Adrenal gland (tissue), 5 donors: ENCODE measurements at regions not wholly inside any gene's neighbourhood (a gene's known extent, or its start where the extent isn't known, plus 50 kb on each side); places are given as distances from the start of the nearest gene placed in this dataset.

Source experiments
- POLR2A ChIP-seq, 2 donors: fragments of 450-650 bp; IDR thresholded peaks; one replicate each; pipeline ENCODE4 v1.6.1; 2017; ENCODE audit warnings: antibody characterized with exemption in 2 of 2, mild to moderate bottlenecking in 2 of 2, moderate library complexity in 1 of 2
- TF ChIP-seq, protein P1 (sequence below), 6 experiments: fragments of 450-650 bp in 4 of 6; fragments of 200-600 bp in 2 of 6; sonication (generic) in 1 of 6; IDR thresholded peaks; 1 replicate in 5 of 6; 2 replicates in 1 of 6; pipeline versions ENCODE4 v1.5.1 to v1.8.0; 2016 to 2021; ENCODE audit warnings: antibody characterized with exemption in 6 of 6, mild to moderate bottlenecking in 2 of 6, moderate library complexity in 1 of 6
- donor health status: DM: no; HTN: no; CAD: no.

GRCh38 chr13:50357586-50358118 lies 342.4 kb downstream of the KCNRG start:
- TF ChIP-seq POLR2A (IDR thresholded peaks at IDR 0.05): peak in 1 of 2 donors; percentile 58
- TF ChIP-seq, protein P1, sequence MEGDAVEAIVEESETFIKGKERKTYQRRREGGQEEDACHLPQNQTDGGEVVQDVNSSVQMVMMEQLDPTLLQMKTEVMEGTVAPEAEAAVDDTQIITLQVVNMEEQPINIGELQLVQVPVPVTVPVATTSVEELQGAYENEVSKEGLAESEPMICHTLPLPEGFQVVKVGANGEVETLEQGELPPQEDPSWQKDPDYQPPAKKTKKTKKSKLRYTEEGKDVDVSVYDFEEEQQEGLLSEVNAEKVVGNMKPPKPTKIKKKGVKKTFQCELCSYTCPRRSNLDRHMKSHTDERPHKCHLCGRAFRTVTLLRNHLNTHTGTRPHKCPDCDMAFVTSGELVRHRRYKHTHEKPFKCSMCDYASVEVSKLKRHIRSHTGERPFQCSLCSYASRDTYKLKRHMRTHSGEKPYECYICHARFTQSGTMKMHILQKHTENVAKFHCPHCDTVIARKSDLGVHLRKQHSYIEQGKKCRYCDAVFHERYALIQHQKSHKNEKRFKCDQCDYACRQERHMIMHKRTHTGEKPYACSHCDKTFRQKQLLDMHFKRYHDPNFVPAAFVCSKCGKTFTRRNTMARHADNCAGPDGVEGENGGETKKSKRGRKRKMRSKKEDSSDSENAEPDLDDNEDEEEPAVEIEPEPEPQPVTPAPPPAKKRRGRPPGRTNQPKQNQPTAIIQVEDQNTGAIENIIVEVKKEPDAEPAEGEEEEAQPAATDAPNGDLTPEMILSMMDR (IDR thresholded peaks at IDR 0.05): no peak
